H1 (cell line): ENCODE measurements at regions not wholly inside any gene's neighbourhood (a gene's known extent, or its start where the extent isn't known, plus 50 kb on each side); places are given as distances from the start of the nearest gene placed in this dataset.

ENCODE experiments used
- CTCF ChIP-seq, 3 experiments: IDR thresholded peaks; 1 replicate in 2 of 3; 2 replicates in 1 of 3; pipeline versions ENCODE4 v1.5.1 to v1.6.1; 2011; ENCODE audit warnings: low read length in 3 of 3, mild to moderate bottlenecking in 3 of 3, inconsistent platforms in 2 of 3, low read depth in 1 of 3, moderate library complexity in 1 of 3; ENCODE audit not compliant: insufficient read depth in 1 of 3; ENCODE audit errors: control extremely low read depth in 1 of 3
- EZH2 ChIP-seq: fragments of 200-600 bp; sonication (generic); IDR thresholded peaks from 2 replicates; pipeline ENCODE4 v1.7.1; 2012; ENCODE audit warnings: low read depth, mild to moderate bottlenecking, moderate library complexity, low read length, inconsistent platforms; ENCODE audit not compliant: severe bottlenecking
- JUND ChIP-seq: IDR thresholded peaks from 2 replicates; pipeline ENCODE4 v1.6.1; 2011; ENCODE audit warnings: mild to moderate bottlenecking, improper control_type of control experiment, low read length
- RAD21 ChIP-seq, 2 experiments: IDR thresholded peaks in 1 of 2; conservative IDR thresholded peaks in 1 of 2; 2 replicates each; pipeline ENCODE4 v1.6.1; 2011; ENCODE audit warnings: low read depth in 2 of 2, low read length in 2 of 2, improper control_type of control experiment in 1 of 2, inconsistent platforms in 1 of 2, mild to moderate bottlenecking in 1 of 2, moderate library complexity in 1 of 2
- SP2 ChIP-seq: IDR thresholded peaks from 2 replicates; pipeline ENCODE4 v1.6.1; 2012; ENCODE audit warnings: mild to moderate bottlenecking, low read length, inconsistent platforms
- ZNF274 ChIP-seq: IDR thresholded peaks from 2 replicates; pipeline ENCODE4 v1.7.0; 2012; ENCODE audit warnings: low read length, borderline replicate concordance; ENCODE audit errors: extremely low read depth

GRCh38 chr18:78378983-78379382 is 600.6 kb upstream of the SALL3 start:
- TF ChIP-seq EZH2 (no peak), CTCF (IDR thresholded peaks at IDR 0.05; ENCODE audit: control extremely low read depth in 1 of 3, insufficient read depth in 1 of 3, low read depth in 1 of 3, low read length in 3 of 3) (no peak), RAD21 (IDR thresholded peaks at IDR 0.05 in 1 of 2, conservative IDR thresholded peaks at IDR 0.05 in 1 of 2; ENCODE audit: low read depth in 2 of 2, low read length in 2 of 2) (no peak), JUND (no peak), SP2 (no peak), ZNF274 (no peak)
